Stimulated activated CD4-positive, alpha-beta T cell treated with anti-CD3 and anti-CD28 coated beads, Interleukin-12 subunit alpha, Interleukin-12 subunit beta, amount 100 ng/mL, for 4 hours (primary cell): ENCODE measurements at regions not wholly inside any gene's neighbourhood (a gene's known extent, or its start where the extent isn't known, plus 50 kb on each side); places are given as distances from the start of the nearest gene placed in this dataset.
"Not testable (repeated sequence)": the region's sequence is repeated elsewhere in the genome, so short reads cannot be mapped to it uniquely, and the experiment has no call there.

Experiments used
- DNase-seq: peaks from one replicate; pipeline ENCODE4 v3.0.0-alpha.2; 2020

DNA sequence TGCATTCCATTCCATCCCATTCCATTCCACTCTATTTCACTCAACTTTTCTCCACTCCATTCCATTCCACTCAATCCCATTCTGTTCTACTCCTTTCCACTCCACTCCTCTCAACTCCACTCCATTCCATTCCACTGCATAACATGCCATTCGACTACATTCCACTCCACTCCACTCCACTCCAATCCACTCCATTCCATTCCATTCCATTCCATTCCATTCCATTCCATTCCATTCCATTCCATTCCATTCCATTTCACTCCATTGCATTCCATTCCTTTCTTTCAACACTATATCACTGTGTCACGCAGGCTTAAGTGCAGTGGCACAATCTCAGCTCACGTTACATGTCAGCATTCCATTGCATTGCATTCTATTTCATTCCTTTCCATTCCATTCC, 1430.4 kb downstream of the TSPY10 start:
- not testable (repeated sequence) for DNase-seq

DNA sequence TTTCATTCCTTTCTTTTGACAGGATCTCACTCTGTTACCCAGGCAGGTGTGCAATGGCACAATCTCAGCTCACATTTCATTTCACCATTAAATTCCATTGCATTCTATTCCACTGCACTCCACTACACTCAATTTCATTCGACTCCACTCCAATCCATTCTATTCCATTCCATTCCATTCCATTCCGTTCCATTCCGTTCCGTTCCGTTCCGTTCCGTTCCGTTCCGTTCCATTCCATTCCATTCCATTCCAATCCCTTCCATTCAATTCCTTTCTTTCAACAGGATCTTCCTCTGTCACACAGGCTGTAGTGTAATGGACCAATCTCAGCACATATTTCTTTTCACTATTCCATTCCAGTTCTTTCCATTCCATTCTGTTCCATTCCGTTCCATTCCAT, 1445.7 kb downstream of the TSPY10 start:
- DNase-seq = no peak

- no peak for DNase-seq
These were observed 1459.0 kb downstream of the TSPY10 start for GRCh38 chrY:10986655-10987054.

DNA sequence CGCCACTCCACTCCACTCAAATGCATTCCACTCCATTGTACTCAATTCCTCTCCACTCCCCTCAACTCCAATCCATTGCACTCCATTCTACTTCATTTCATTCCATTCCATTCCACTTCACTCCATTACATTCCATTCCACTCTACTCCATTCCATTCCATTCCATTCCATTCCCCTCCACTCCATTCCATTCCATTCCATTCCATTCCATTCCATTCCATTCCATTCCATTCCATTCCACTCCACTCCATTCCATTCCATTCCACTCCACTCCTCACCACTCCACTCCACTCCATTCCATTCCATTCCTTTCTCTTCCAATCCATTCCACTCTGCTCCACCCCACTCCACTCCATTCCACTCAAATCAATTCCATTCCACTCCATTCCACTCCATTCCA, 1459.9 kb downstream of the TSPY10 start:
- DNase-seq = no peak

GRCh38 chrY:10993955-10994354, 1466.3 kb downstream of the TSPY10 start:
- no peak for DNase-seq

- not testable (repeated sequence) for DNase-seq
These were observed 1472.0 kb downstream of the TSPY10 start for GRCh38 chrY:10999715-11000114.

- not testable (repeated sequence) for DNase-seq
These were observed 1486.5 kb downstream of the TSPY10 start for GRCh38 chrY:11014229-11014628.

DNA sequence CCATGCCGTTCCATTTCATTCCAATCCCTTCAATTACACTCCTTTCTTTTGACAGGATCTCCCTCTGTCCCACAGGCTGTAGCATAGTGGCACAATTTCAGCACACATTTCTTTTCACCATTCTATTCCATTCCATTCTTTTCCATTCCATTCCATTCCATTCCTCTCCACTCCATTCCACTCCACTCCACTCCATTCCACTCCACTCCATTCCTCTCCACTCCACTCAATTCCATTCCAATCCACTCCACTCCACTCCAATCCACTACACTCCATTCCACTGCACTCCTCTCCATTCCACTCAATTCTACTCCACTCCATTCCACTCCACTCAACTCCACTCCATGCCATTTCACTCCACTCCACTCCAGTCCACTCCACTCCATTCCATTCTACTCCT, 1495.1 kb downstream of the TSPY10 start:
- DNase-seq = no peak

- DNase-seq = no peak
These were observed 1516.7 kb downstream of the TSPY10 start for GRCh38 chrY:11044234-11044883.

- no peak for DNase-seq
These were observed 1535.8 kb downstream of the TSPY10 start for GRCh38 chrY:11063486-11063885.

DNA sequence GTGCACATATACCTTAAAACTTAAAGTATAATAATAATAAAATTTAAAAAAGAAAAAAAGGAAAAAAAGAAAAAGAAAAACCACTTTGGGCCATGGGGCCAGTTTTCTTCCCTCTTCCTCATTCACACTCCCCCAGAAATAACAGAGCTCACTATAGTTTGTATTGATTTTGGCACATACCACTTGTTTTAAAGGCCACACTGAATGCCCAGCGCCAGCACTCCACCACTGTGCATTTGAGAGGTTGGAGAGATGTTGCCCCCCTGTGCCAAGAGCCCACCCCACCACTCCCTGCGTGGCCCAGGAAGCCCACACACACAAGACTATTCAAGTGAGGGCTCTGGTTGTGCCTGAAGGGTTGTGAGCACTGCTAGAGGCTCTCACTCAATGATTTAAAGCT, 1536.3 kb downstream of the TSPY10 start:
- DNase-seq = no peak

- DNase-seq = no peak
These were observed 1536.7 kb downstream of the TSPY10 start for GRCh38 chrY:11064376-11064775.

DNA sequence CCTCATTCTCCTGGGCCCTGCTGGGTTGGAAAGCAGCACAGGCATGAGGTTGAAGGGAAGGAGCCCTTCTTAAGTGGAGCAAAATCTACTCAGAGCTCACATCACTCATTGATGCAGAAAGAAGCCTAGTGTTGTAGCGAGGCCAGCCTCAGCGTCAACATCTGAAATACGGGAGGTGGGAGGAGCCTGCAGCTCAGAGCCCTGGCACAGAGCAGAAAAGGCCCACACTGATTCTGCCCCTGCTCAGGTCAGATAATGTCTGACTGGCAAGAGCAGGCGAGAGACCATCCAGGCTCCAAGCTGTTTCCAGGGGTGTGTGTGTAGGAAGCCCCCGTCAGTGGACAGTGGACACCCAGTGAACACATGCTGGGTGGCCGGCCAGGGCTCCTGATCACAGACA, 1541.6 kb downstream of the TSPY10 start:
- no peak for DNase-seq

- no peak for DNase-seq
These were observed 1542.8 kb downstream of the TSPY10 start for GRCh38 chrY:11070250-11071113.

- not testable (repeated sequence) for DNase-seq
These were observed 1558.1 kb downstream of the TSPY10 start for GRCh38 chrY:11085801-11086200.

GRCh38 chrY:11097498-11097897, 1569.8 kb downstream of the TSPY10 start:
- DNase-seq = not testable (repeated sequence)

GRCh38 chrY:11098419-11098818, 1570.7 kb downstream of the TSPY10 start:
- DNase-seq = not testable (repeated sequence)

GRCh38 chrY:11099004-11099403, 1571.3 kb downstream of the TSPY10 start:
- DNase-seq = no peak

GRCh38 chrY:11100472-11100871, 1572.8 kb downstream of the TSPY10 start:
- DNase-seq = not testable (repeated sequence)

DNA sequence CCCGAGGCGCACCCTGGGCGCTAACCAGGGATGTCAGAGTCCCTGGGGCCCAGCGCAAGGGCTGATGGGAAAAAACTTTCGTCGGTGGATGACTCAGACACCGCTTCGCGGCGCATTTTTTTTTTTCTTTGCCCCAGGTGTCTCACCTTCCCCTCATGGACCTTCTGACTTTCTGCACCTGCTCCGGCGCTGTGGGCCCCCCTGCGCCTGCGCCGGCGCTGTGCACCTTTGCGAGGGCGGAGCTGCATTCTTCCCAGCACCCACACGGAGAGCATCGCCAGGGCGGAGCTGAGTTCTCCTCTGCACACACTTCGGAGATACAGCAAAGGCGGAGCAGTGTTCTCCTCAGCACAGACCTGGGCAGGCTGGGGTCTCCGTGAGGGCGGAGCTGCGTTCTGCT, 1575.3 kb downstream of the TSPY10 start:
- DNase-seq = not testable (repeated sequence)

- DNase-seq = not testable (repeated sequence)
These were observed 1579.6 kb downstream of the TSPY10 start for GRCh38 chrY:11107127-11107918.

DNA sequence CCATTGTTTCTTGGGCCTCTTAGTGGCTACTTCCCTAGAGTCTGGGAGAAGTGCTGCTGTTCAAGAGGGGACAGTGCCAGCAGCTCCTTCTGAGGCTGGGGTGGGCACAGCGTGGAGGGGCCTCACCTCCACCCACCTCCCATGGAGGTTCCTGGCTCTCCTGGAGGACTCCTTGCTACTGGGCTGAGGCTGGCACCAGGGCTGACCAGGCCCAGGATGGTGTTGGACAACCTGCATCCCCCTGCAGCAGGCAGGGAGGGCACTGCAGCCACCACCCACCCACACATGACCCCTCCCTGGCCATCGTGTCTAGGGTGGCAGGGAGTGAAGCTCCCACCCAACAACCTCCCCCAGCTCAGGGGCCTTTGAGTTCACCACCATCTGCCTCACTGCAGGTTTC, 1549.3 kb upstream of the USP9Y start:
- not testable (repeated sequence) for DNase-seq

DNA sequence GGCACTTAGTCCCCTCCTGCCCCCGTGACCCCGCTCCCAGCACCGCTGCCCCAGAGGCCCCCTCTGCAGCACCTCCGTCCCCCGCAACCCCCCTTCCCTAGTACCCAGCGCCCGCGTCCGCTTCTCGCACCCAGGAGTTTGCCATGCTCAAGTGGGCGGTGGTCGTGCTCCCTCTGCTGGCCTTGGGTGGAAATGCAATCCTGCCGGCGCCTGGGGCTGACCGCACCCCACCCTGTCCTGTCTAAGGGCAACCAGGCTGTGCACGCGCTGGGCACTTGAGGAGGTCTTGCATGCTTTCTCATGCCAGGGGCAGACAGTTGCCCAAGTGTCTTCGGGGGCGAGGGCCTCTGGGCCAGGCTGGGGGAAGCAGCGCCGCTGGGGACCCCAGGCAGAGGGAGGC, 1544.9 kb upstream of the USP9Y start:
- not testable (repeated sequence) for DNase-seq
